ENCODE measurements at regions not wholly inside any gene's neighbourhood (a gene's known extent, or its start where the extent isn't known, plus 50 kb on each side); places are given as distances from the start of the nearest gene placed in this dataset.

DNA sequence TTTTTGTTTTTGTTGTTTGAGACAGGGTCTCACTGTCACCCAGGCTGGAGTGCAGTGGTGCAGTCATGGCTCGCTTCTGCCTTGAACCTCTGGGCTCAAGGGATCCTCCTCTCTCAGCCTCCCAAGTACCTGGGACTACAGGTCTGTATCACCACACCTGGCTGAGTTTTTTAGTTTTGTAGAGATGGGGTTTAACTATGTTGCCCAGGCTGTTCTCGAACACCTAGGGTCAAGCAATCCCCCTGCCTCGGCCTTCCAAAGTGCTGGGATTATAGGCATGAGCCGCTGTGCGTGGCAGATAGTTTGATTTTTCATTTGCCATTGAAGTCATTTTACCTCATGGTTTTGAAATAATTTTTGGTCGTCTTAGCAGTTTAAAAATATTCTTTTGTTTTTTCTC lies 94.3 kb upstream of the EIF5 start:
- H4K91ac ChIP-seq (ENCODE audit: insufficient read depth, low read depth, low read length) = no peak overlapping the region
- H3K4ac ChIP-seq (ENCODE audit: low read depth, low read length) = no peak overlapping the region
- no peak overlapping the region for H3K23ac ChIP-seq (ENCODE audit: low read depth, low read length)
- H3K27me3 ChIP-seq (ENCODE audit: control insufficient read depth, insufficient read depth, low read length) = peaks cover 12% of the 10 kb centered on the region
- dilution Hi-C loops (cut with HindIII; ENCODE audit: low sequenced_read_pairs, unreplicated experiment) = no loop called here
- H4K8ac ChIP-seq (ENCODE audit: low read depth in 2 of 2, low read length in 2 of 2) = no peak overlapping the region
- BruUV-seq (replicated peaks) = no TSS peak
- H4K20me1 ChIP-seq (ENCODE audit: insufficient read depth, low read length) = no peaks in the 10 kb centered on the region
- no peak overlapping the region for H3K27ac ChIP-seq (ENCODE audit: insufficient read depth, low read length)
- H2BK5ac ChIP-seq (ENCODE audit: low read depth, low read length, poor library complexity, severe bottlenecking) = no peak overlapping the region
- no peak overlapping the region for H2AFZ ChIP-seq (replicated peaks; ENCODE audit: low read length, poor library complexity)
- no CpG with 5 or more reads among the region's 6 CpGs for WGBS, 2 experiments (ENCODE audit: extremely low coverage in 2 of 2, insufficient read length in 1 of 2)
- H2BK20ac ChIP-seq (ENCODE audit: low read depth, low read length) = no peak overlapping the region
- DNase-seq (no peak), ATAC-seq (ENCODE audit: low read depth) (no peak)
- H2AK9ac ChIP-seq (replicated peaks; ENCODE audit: low read depth, low read length, poor library complexity) = no peak overlapping the region
- intact Hi-C loops (cut with micrococcal nuclease) = no loop called here
- no peak overlapping the region for H2BK120ac ChIP-seq (ENCODE audit: low read depth, low read length)
- no peak overlapping the region for H2BK15ac ChIP-seq (ENCODE audit: low read depth, low read length)
- H3K79me1 ChIP-seq (ENCODE audit: low read depth in 1 of 2, low read length in 2 of 2) = no peaks in the 10 kb centered on the region
- H3K9ac ChIP-seq (ENCODE audit: low read depth, low read length) = no peak overlapping the region
- no peaks in the 10 kb centered on the region for H3K9me1 ChIP-seq (ENCODE audit: insufficient read depth, low read length)
- no peak overlapping the region for H3K4me2 ChIP-seq (ENCODE audit: low read depth, low read length)
- H4K5ac ChIP-seq (ENCODE audit: low read depth, low read length) = no peak overlapping the region
- H3K4me3 ChIP-seq (ENCODE audit: insufficient read depth, low read depth, low read length) = no peak overlapping the region
- peaks cover 16% of the 10 kb centered on the region for H3K9me3 ChIP-seq (ENCODE audit: control insufficient read depth, insufficient read depth, low read length)
- H2AK5ac ChIP-seq (ENCODE audit: low read depth, low read length) = no peak overlapping the region
- H3K36me3 ChIP-seq (ENCODE audit: control insufficient read depth, insufficient read depth, low read length) = no peaks in the 10 kb centered on the region
- H3K18ac ChIP-seq (ENCODE audit: low read depth, low read length) = no peak overlapping the region
- H3K4me1 ChIP-seq (ENCODE audit: control insufficient read depth, insufficient read depth, low read length) = no peaks in the 10 kb centered on the region
- TF ChIP-seq RFX5 (IDR thresholded peaks at IDR 0.05; ENCODE audit: low read depth, low read length) = no peak
- TF ChIP-seq BHLHE40 (IDR thresholded peaks at IDR 0.05; ENCODE audit: low read depth, low read length) = no peak
- no peak for TF ChIP-seq FOS (IDR thresholded peaks at IDR 0.05; ENCODE audit: low read depth, low read length)
- TF ChIP-seq RAD21 (IDR thresholded peaks at IDR 0.05; ENCODE audit: low read length) = no peak
- TF ChIP-seq CEBPB (IDR thresholded peaks at IDR 0.05; ENCODE audit: low read depth, low read length) = no peak
- no peak for TF ChIP-seq MXI1 (IDR thresholded peaks at IDR 0.05; ENCODE audit: borderline replicate concordance, low read depth, low read length)
- no peak for TF ChIP-seq MAFK (IDR thresholded peaks at IDR 0.05; ENCODE audit: low read depth, low read length)
- no peak for TF ChIP-seq MAZ (IDR thresholded peaks at IDR 0.05; ENCODE audit: borderline replicate concordance, low read depth, low read length)
- TF ChIP-seq, protein P1, sequence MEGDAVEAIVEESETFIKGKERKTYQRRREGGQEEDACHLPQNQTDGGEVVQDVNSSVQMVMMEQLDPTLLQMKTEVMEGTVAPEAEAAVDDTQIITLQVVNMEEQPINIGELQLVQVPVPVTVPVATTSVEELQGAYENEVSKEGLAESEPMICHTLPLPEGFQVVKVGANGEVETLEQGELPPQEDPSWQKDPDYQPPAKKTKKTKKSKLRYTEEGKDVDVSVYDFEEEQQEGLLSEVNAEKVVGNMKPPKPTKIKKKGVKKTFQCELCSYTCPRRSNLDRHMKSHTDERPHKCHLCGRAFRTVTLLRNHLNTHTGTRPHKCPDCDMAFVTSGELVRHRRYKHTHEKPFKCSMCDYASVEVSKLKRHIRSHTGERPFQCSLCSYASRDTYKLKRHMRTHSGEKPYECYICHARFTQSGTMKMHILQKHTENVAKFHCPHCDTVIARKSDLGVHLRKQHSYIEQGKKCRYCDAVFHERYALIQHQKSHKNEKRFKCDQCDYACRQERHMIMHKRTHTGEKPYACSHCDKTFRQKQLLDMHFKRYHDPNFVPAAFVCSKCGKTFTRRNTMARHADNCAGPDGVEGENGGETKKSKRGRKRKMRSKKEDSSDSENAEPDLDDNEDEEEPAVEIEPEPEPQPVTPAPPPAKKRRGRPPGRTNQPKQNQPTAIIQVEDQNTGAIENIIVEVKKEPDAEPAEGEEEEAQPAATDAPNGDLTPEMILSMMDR (conservative IDR thresholded peaks at IDR 0.05; ENCODE audit: low read depth, low read length) = no peak
- TF ChIP-seq, protein P2, sequence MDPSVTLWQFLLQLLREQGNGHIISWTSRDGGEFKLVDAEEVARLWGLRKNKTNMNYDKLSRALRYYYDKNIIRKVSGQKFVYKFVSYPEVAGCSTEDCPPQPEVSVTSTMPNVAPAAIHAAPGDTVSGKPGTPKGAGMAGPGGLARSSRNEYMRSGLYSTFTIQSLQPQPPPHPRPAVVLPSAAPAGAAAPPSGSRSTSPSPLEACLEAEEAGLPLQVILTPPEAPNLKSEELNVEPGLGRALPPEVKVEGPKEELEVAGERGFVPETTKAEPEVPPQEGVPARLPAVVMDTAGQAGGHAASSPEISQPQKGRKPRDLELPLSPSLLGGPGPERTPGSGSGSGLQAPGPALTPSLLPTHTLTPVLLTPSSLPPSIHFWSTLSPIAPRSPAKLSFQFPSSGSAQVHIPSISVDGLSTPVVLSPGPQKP (IDR thresholded peaks at IDR 0.05; ENCODE audit: borderline replicate concordance, low read depth, low read length) = no peak
- TF ChIP-seq POLR2A (IDR thresholded peaks at IDR 0.05; ENCODE audit: low read depth, low read length) = no peak
- no peak for TF ChIP-seq RCOR1 (IDR thresholded peaks at IDR 0.05; ENCODE audit: insufficient replicate concordance, low read length)
- TF ChIP-seq, protein P3, sequence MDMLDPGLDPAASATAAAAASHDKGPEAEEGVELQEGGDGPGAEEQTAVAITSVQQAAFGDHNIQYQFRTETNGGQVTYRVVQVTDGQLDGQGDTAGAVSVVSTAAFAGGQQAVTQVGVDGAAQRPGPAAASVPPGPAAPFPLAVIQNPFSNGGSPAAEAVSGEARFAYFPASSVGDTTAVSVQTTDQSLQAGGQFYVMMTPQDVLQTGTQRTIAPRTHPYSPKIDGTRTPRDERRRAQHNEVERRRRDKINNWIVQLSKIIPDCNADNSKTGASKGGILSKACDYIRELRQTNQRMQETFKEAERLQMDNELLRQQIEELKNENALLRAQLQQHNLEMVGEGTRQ (IDR thresholded peaks at IDR 0.05; ENCODE audit: low read depth, low read length) = no peak
- TF ChIP-seq CHD1 (IDR thresholded peaks at IDR 0.05; ENCODE audit: low read depth, low read length) = no peak
- TF ChIP-seq NFE2L2 (IDR thresholded peaks at IDR 0.05; ENCODE audit: low read depth, low read length) = no peak
- POLR2A ChIA-PET (ENCODE audit: unreplicated experiment) = no interaction called here
- CTCF ChIA-PET = no interaction called here
- no peak overlapping the region for H3K14ac ChIP-seq (replicated peaks; ENCODE audit: low read depth, low read length)
- no peak overlapping the region for H3K56ac ChIP-seq (ENCODE audit: extremely low read depth, insufficient read depth, low read length)
- in situ Hi-C loops (cut with MboI; ENCODE audit: low sequenced_read_pairs) = no loop called here
